Gastroesophageal sphincter (tissue), 4 donors: ENCODE measurements at regions not wholly inside any gene's neighbourhood (a gene's known extent, or its start where the extent isn't known, plus 50 kb on each side); places are given as distances from the start of the nearest gene placed in this dataset.

ENCODE experiments used
- ATAC-seq: fragments of 150-250 bp; one replicate; pipeline ENCODE4 v1.9.1; 2016; ENCODE audit warnings: mild to moderate bottlenecking, moderate library complexity
- H3K27ac ChIP-seq, 4 donors: fragments of 200-600 bp; sonication (generic) in 3 of 4; 1 replicate in 3 of 4; 2 replicates in 1 of 4; pipeline ENCODE4 v1.5.1; 2016 to 2019
- H3K27me3 ChIP-seq: fragments of 200-600 bp; sonication (generic); one replicate; pipeline ENCODE4 v1.5.1; 2019
- H3K36me3 ChIP-seq, 2 donors: fragments of 200-600 bp; sonication (generic); one replicate each; pipeline ENCODE4 v1.5.1; 2019; ENCODE audit warnings: control low read depth in 1 of 2
- H3K4me1 ChIP-seq, 3 donors: fragments of 200-600 bp; sonication (generic); 1 replicate in 2 of 3; 2 replicates in 1 of 3; pipeline ENCODE4 v1.5.1; 2016 to 2019; ENCODE audit warnings: control low read depth in 2 of 3
- H3K4me3 ChIP-seq, 2 donors: fragments of 200-600 bp; sonication (generic); one replicate each; pipeline ENCODE4 v1.5.1; 2019; ENCODE audit warnings: mild to moderate bottlenecking in 1 of 2, moderate library complexity in 1 of 2
- H3K9me3 ChIP-seq, 3 donors: fragments of 200-600 bp; sonication (generic); one replicate each; pipeline ENCODE4 v1.5.1; 2017 to 2019; ENCODE audit warnings: control low read depth in 2 of 3
- CTCF ChIP-seq, 4 experiments: fragments of 200-600 bp in 2 of 4; fragments of 450-650 bp in 2 of 4; sonication (generic) in 1 of 4; IDR thresholded peaks; one replicate each; pipeline ENCODE4 v1.5.1; 2017 to 2019; ENCODE audit warnings: antibody characterized with exemption in 4 of 4, mild to moderate bottlenecking in 2 of 4, moderate library complexity in 2 of 4
- EP300 ChIP-seq: sonication (generic); formaldehyde crosslinking; IDR thresholded peaks from one replicate; pipeline ENCODE4 v1.6.1; 2017; ENCODE audit warnings: antibody characterized with exemption, mild to moderate bottlenecking
- POLR2A ChIP-seq, 2 donors: fragments of 450-650 bp; IDR thresholded peaks; one replicate each; pipeline ENCODE4 v1.6.1; 2017; ENCODE audit warnings: antibody characterized with exemption in 2 of 2, mild to moderate bottlenecking in 2 of 2, moderate library complexity in 1 of 2
- POLR2AphosphoS5 ChIP-seq: sonication (generic); formaldehyde crosslinking; IDR thresholded peaks from one replicate; pipeline ENCODE4 v1.6.1; 2017; ENCODE audit warnings: antibody characterized with exemption
- WGBS, 2 donors: methylation state at CpG; one replicate each; pipeline ENCODE4 v1.1.5; 2018; ENCODE audit warnings: low coverage in 1 of 2; 5-methylcytosine and 5-hydroxymethylcytosine counted together

- no peaks in the 10 kb centered on the region for H3K9me3 ChIP-seq
- no peaks in the 10 kb centered on the region for H3K36me3 ChIP-seq
- no peaks in the 10 kb centered on the region for H3K4me1 ChIP-seq
- ATAC-seq: no peak
- no peaks in the 10 kb centered on the region for H3K27me3 ChIP-seq
- H3K27ac ChIP-seq: no peak overlapping the region
- TF ChIP-seq POLR2A (IDR thresholded peaks at IDR 0.05) (no peak), EP300 (no peak), CTCF (IDR thresholded peaks at IDR 0.05) (no peak), POLR2AphosphoS5 (no peak)
- H3K4me3 ChIP-seq: no peak overlapping the region
These were observed 712.2 kb upstream of the HS3ST1 start for GRCh38 chr4:12140864-12141263.

- WGBS, 2 donors: 60 to 61% methylated on average over 3 of the region's 3 CpGs
- Histone ChIP-seq H3K9me3 (no peaks in the 10 kb centered on the region), H3K36me3 (no peaks in the 10 kb centered on the region), H3K27me3 (no peaks in the 10 kb centered on the region), H3K27ac (no peak overlapping the region), H3K4me1 (no peaks in the 10 kb centered on the region), H3K4me3 (no peak overlapping the region)
- ATAC-seq: no peak
- no peak for TF ChIP-seq POLR2A (IDR thresholded peaks at IDR 0.05)
- TF ChIP-seq EP300: no peak
These were observed 710.6 kb upstream of the HS3ST1 start for GRCh38 chr4:12139296-12139695.

- WGBS, 2 donors: 82 to 89% methylated on average over 1 of the region's 1 CpG
- no peak overlapping the region for H3K27ac ChIP-seq
- H3K9me3 ChIP-seq: peaks cover 0 to 8% (median 0%) of the 10 kb centered on the region in 3 donors
- H3K36me3 ChIP-seq: no peaks in the 10 kb centered on the region
- no peak overlapping the region for H3K4me3 ChIP-seq
- no peaks in the 10 kb centered on the region for H3K4me1 ChIP-seq
- no peaks in the 10 kb centered on the region for H3K27me3 ChIP-seq
- TF ChIP-seq CTCF (IDR thresholded peaks at IDR 0.05): no peak
- TF ChIP-seq EP300: no peak
- TF ChIP-seq POLR2A (IDR thresholded peaks at IDR 0.05): no peak
- no peak for TF ChIP-seq POLR2AphosphoS5
- no peak for ATAC-seq
These were observed 709.8 kb upstream of the HS3ST1 start for GRCh38 chr4:12138488-12138887.

- WGBS, 2 donors: 21 to 53% methylated on average over 2 of the region's 2 CpGs
- ATAC-seq: no peak
- H3K4me1 ChIP-seq: no peaks in the 10 kb centered on the region
- TF ChIP-seq CTCF (IDR thresholded peaks at IDR 0.05) (no peak), POLR2A (IDR thresholded peaks at IDR 0.05) (no peak), EP300 (no peak), POLR2AphosphoS5 (no peak)
- no peak overlapping the region for H3K27ac ChIP-seq
- H3K36me3 ChIP-seq: no peaks in the 10 kb centered on the region
- peaks cover 0 to 10% (median 0%) of the 10 kb centered on the region in 3 donors for H3K9me3 ChIP-seq
- H3K4me3 ChIP-seq: no peak overlapping the region
- no peaks in the 10 kb centered on the region for H3K27me3 ChIP-seq
These were observed 708.9 kb upstream of the HS3ST1 start for GRCh38 chr4:12137575-12137974.

- Histone ChIP-seq H3K4me1 (no peaks in the 10 kb centered on the region), H3K9me3 (no peaks in the 10 kb centered on the region), H3K4me3 (no peak overlapping the region), H3K36me3 (no peaks in the 10 kb centered on the region), H3K27ac (no peak overlapping the region), H3K27me3 (no peaks in the 10 kb centered on the region)
- TF ChIP-seq POLR2A (IDR thresholded peaks at IDR 0.05): no peak
- no peak for TF ChIP-seq EP300
- no peak for TF ChIP-seq POLR2AphosphoS5
- TF ChIP-seq CTCF (IDR thresholded peaks at IDR 0.05): no peak
- ATAC-seq: no peak
- WGBS, 2 donors: 83% methylated on average over 2 of the region's 2 CpGs
These were observed 697.8 kb upstream of the HS3ST1 start for GRCh38 chr4:12126474-12126873.
